ENCODE measurements at regions not wholly inside any gene's neighbourhood (a gene's known extent, or its start where the extent isn't known, plus 50 kb on each side); places are given as distances from the start of the nearest gene placed in this dataset.

- H3K9me3 ChIP-seq (ENCODE audit: insufficient read depth, low read length) = no peaks in the 10 kb centered on the region
- no peak overlapping the region for H3K9ac ChIP-seq (ENCODE audit: insufficient read length, low read depth)
- DNase-seq (ENCODE audit: low read depth, low spot score) = no peak
- no peak overlapping the region for H3K4me3 ChIP-seq (ENCODE audit: insufficient read length, low read depth)
- peaks cover 11% of the 10 kb centered on the region for H3K27me3 ChIP-seq (ENCODE audit: insufficient read depth, insufficient read length)
- H3K36me3 ChIP-seq (ENCODE audit: insufficient read depth, insufficient read length, low read length) = no peaks in the 10 kb centered on the region
- TF ChIP-seq ZNF274 (IDR thresholded peaks at IDR 0.05; ENCODE audit: low read depth, low read length) (no peak), YY1 (IDR thresholded peaks at IDR 0.05; ENCODE audit: insufficient read depth, insufficient read length) (no peak)
- H3K4me1 ChIP-seq (ENCODE audit: insufficient read depth, insufficient read length) = peaks cover 5% of the 10 kb centered on the region
These were observed 184.5 kb upstream of the TSC22D2 start for GRCh38 chr3:150223558-150223957.

- no peak for TF ChIP-seq SUZ12 (IDR thresholded peaks at IDR 0.05; ENCODE audit: extremely low read depth, insufficient read depth, insufficient read length)
- no peak for TF ChIP-seq YY1 (IDR thresholded peaks at IDR 0.05; ENCODE audit: insufficient read depth, insufficient read length)
- TF ChIP-seq ZNF274 (IDR thresholded peaks at IDR 0.05; ENCODE audit: low read depth, low read length) = no peak
- Histone ChIP-seq H3K4me3 (ENCODE audit: insufficient read length, low read depth) (no peak overlapping the region), H3K36me3 (ENCODE audit: insufficient read depth, insufficient read length, low read length) (no peaks in the 10 kb centered on the region), H3K9me3 (ENCODE audit: insufficient read depth, low read length) (peaks cover 6% of the 10 kb centered on the region), H3K9ac (ENCODE audit: insufficient read length, low read depth) (no peak overlapping the region), H3K4me1 (ENCODE audit: insufficient read depth, insufficient read length) (peaks cover 5% of the 10 kb centered on the region), H3K27me3 (ENCODE audit: insufficient read depth, insufficient read length) (peaks cover 15% of the 10 kb centered on the region)
- no peak for DNase-seq (ENCODE audit: low read depth, low spot score)
These were observed 185.2 kb upstream of the TSC22D2 start for GRCh38 chr3:150222691-150223489.

- Histone ChIP-seq H3K27me3 (ENCODE audit: insufficient read depth, insufficient read length) (peaks cover 23% of the 10 kb centered on the region), H3K4me3 (ENCODE audit: insufficient read length, low read depth) (no peak overlapping the region)
These were observed 186.1 kb upstream of the TSC22D2 start for GRCh38 chr3:150221904-150222523.

GRCh38 chr3:150220799-150221198 lies 187.3 kb upstream of the TSC22D2 start:
- Histone ChIP-seq H3K27me3 (ENCODE audit: insufficient read depth, insufficient read length) (peaks cover 23% of the 10 kb centered on the region), H3K36me3 (ENCODE audit: insufficient read depth, insufficient read length, low read length) (no peaks in the 10 kb centered on the region), H3K4me1 (ENCODE audit: insufficient read depth, insufficient read length) (peaks cover 12% of the 10 kb centered on the region), H3K9ac (ENCODE audit: insufficient read length, low read depth) (no peak overlapping the region), H3K9me3 (ENCODE audit: insufficient read depth, low read length) (peaks cover 11% of the 10 kb centered on the region), H3K4me3 (ENCODE audit: insufficient read length, low read depth) (peak overlapping the region; percentile 12)
- DNase-seq (ENCODE audit: low read depth, low spot score) = no peak
- TF ChIP-seq SUZ12 (IDR thresholded peaks at IDR 0.05; ENCODE audit: extremely low read depth, insufficient read depth, insufficient read length) (no peak), YY1 (IDR thresholded peaks at IDR 0.05; ENCODE audit: insufficient read depth, insufficient read length) (no peak), ZNF274 (IDR thresholded peaks at IDR 0.05; ENCODE audit: low read depth, low read length) (no peak)

More at GRCh38 chr3:150221904-150222523, 186.1 kb upstream of the TSC22D2 start:
- no peaks in the 10 kb centered on the region for H3K36me3 ChIP-seq (ENCODE audit: insufficient read depth, insufficient read length, low read length)
- TF ChIP-seq ZNF274 (IDR thresholded peaks at IDR 0.05; ENCODE audit: low read depth, low read length) (no peak), SUZ12 (IDR thresholded peaks at IDR 0.05; ENCODE audit: extremely low read depth, insufficient read depth, insufficient read length) (no peak), YY1 (IDR thresholded peaks at IDR 0.05; ENCODE audit: insufficient read depth, insufficient read length) (no peak)
- DNase-seq (ENCODE audit: low read depth, low spot score) = no peak
- H3K4me1 ChIP-seq (ENCODE audit: insufficient read depth, insufficient read length) = peaks cover 7% of the 10 kb centered on the region
- peak overlapping the region; percentile 39 for H3K9ac ChIP-seq (ENCODE audit: insufficient read length, low read depth)
- H3K9me3 ChIP-seq (ENCODE audit: insufficient read depth, low read length) = peaks cover 11% of the 10 kb centered on the region

- no peaks in the 10 kb centered on the region for H3K36me3 ChIP-seq (ENCODE audit: insufficient read depth, insufficient read length, low read length)
- peaks cover 11% of the 10 kb centered on the region for H3K9me3 ChIP-seq (ENCODE audit: insufficient read depth, low read length)
- peaks cover 16% of the 10 kb centered on the region for H3K4me1 ChIP-seq (ENCODE audit: insufficient read depth, insufficient read length)
- no peak overlapping the region for H3K9ac ChIP-seq (ENCODE audit: insufficient read length, low read depth)
- no peak overlapping the region for H3K4me3 ChIP-seq (ENCODE audit: insufficient read length, low read depth)
- H3K27me3 ChIP-seq (ENCODE audit: insufficient read depth, insufficient read length) = peaks cover 23% of the 10 kb centered on the region
- DNase-seq (ENCODE audit: low read depth, low spot score) = no peak
- TF ChIP-seq YY1 (IDR thresholded peaks at IDR 0.05; ENCODE audit: insufficient read depth, insufficient read length) (no peak), ZNF274 (IDR thresholded peaks at IDR 0.05; ENCODE audit: low read depth, low read length) (no peak), SUZ12 (IDR thresholded peaks at IDR 0.05; ENCODE audit: extremely low read depth, insufficient read depth, insufficient read length) (no peak)
These were observed 188.1 kb upstream of the TSC22D2 start for GRCh38 chr3:150220041-150220440.

GRCh38 chr3:150218841-150219240 lies 189.3 kb upstream of the TSC22D2 start:
- Histone ChIP-seq H3K4me1 (ENCODE audit: insufficient read depth, insufficient read length) (peaks cover 16% of the 10 kb centered on the region), H3K9me3 (ENCODE audit: insufficient read depth, low read length) (peaks cover 11% of the 10 kb centered on the region)
- no peak for DNase-seq (ENCODE audit: low read depth, low spot score)

GRCh38 chr3:150218236-150218635 lies 189.9 kb upstream of the TSC22D2 start:
- no peak overlapping the region for H3K4me3 ChIP-seq (ENCODE audit: insufficient read length, low read depth)
- no peak for DNase-seq (ENCODE audit: low read depth, low spot score)
- peaks cover 23% of the 10 kb centered on the region for H3K27me3 ChIP-seq (ENCODE audit: insufficient read depth, insufficient read length)
- H3K36me3 ChIP-seq (ENCODE audit: insufficient read depth, insufficient read length, low read length) = no peaks in the 10 kb centered on the region
- H3K9me3 ChIP-seq (ENCODE audit: insufficient read depth, low read length) = peaks cover 11% of the 10 kb centered on the region
- H3K4me1 ChIP-seq (ENCODE audit: insufficient read depth, insufficient read length) = peaks cover 16% of the 10 kb centered on the region
- H3K9ac ChIP-seq (ENCODE audit: insufficient read length, low read depth) = no peak overlapping the region
- no peak for TF ChIP-seq ZNF274 (IDR thresholded peaks at IDR 0.05; ENCODE audit: low read depth, low read length)
- no peak for TF ChIP-seq YY1 (IDR thresholded peaks at IDR 0.05; ENCODE audit: insufficient read depth, insufficient read length)
- TF ChIP-seq SUZ12 (IDR thresholded peaks at IDR 0.05; ENCODE audit: extremely low read depth, insufficient read depth, insufficient read length) = no peak

More at GRCh38 chr3:150218841-150219240, 189.3 kb upstream of the TSC22D2 start:
- Histone ChIP-seq H3K36me3 (ENCODE audit: insufficient read depth, insufficient read length, low read length) (no peaks in the 10 kb centered on the region), H3K27me3 (ENCODE audit: insufficient read depth, insufficient read length) (peaks cover 23% of the 10 kb centered on the region), H3K9ac (ENCODE audit: insufficient read length, low read depth) (no peak overlapping the region), H3K4me3 (ENCODE audit: insufficient read length, low read depth) (no peak overlapping the region)
- TF ChIP-seq ZNF274 (IDR thresholded peaks at IDR 0.05; ENCODE audit: low read depth, low read length) (no peak), YY1 (IDR thresholded peaks at IDR 0.05; ENCODE audit: insufficient read depth, insufficient read length) (no peak), SUZ12 (IDR thresholded peaks at IDR 0.05; ENCODE audit: extremely low read depth, insufficient read depth, insufficient read length) (no peak)

Measured in NT2/D1 (cell line).